H4 (cell line): ENCODE measurements at regions not wholly inside any gene's neighbourhood (a gene's known extent, or its start where the extent isn't known, plus 50 kb on each side); places are given as distances from the start of the nearest gene placed in this dataset.
"Not testable (repeated sequence)": the region's sequence is repeated elsewhere in the genome, so short reads cannot be mapped to it uniquely, and the experiment has no call there.

Source experiments
- DNase-seq: peaks from one replicate; pipeline ENCODE4 v3.0.0-alpha.2; 2015; ENCODE audit warnings: low spot score

GRCh38 chr17:34012709-34013375 is 242.2 kb upstream of the CCL2 start:
- DNase-seq = no peak

GRCh38 chr17:34015253-34015652 is 239.8 kb upstream of the CCL2 start:
- DNase-seq = no peak

GRCh38 chr17:34024386-34024785 is 230.7 kb upstream of the CCL2 start:
- no peak for DNase-seq

GRCh38 chr17:34024806-34025551 is 230.1 kb upstream of the CCL2 start:
- DNase-seq = no peak

GRCh38 chr17:34030601-34031000 is 224.5 kb upstream of the CCL2 start:
- DNase-seq = not testable (repeated sequence)

- DNase-seq = not testable (repeated sequence)
These were observed 222.8 kb upstream of the CCL2 start for GRCh38 chr17:34032305-34032704.

GRCh38 chr17:34038786-34039185 is 216.3 kb upstream of the CCL2 start:
- not testable (repeated sequence) for DNase-seq

GRCh38 chr17:34039213-34039612 is 215.9 kb upstream of the CCL2 start:
- not testable (repeated sequence) for DNase-seq

GRCh38 chr17:34039759-34040555 is 215.1 kb upstream of the CCL2 start:
- not testable (repeated sequence) for DNase-seq

GRCh38 chr17:34045990-34046389 is 209.1 kb upstream of the CCL2 start:
- DNase-seq = no peak

GRCh38 chr17:34051046-34051445 is 204.0 kb upstream of the CCL2 start:
- no peak for DNase-seq

- no peak for DNase-seq
These were observed 200.6 kb upstream of the CCL2 start for GRCh38 chr17:34054495-34054894.

GRCh38 chr17:34055606-34056005 is 199.5 kb upstream of the CCL2 start:
- DNase-seq = no peak

- DNase-seq = no peak
These were observed 195.5 kb upstream of the CCL2 start for GRCh38 chr17:34059423-34060220.

- DNase-seq = no peak
These were observed 188.6 kb upstream of the CCL2 start for GRCh38 chr17:34066528-34066927.

- DNase-seq = no peak
These were observed 188.1 kb upstream of the CCL2 start for GRCh38 chr17:34067011-34067410.

- DNase-seq = no peak
These were observed 186.5 kb upstream of the CCL2 start for GRCh38 chr17:34068571-34068970.

GRCh38 chr17:34070712-34071111 is 184.4 kb upstream of the CCL2 start:
- no peak for DNase-seq

- no peak for DNase-seq
These were observed 183.1 kb upstream of the CCL2 start for GRCh38 chr17:34071886-34072420.

GRCh38 chr17:34075076-34075475 is 180.0 kb upstream of the CCL2 start:
- DNase-seq = no peak
